ENCODE measurements at regions not wholly inside any gene's neighbourhood (a gene's known extent, or its start where the extent isn't known, plus 50 kb on each side); places are given as distances from the start of the nearest gene placed in this dataset.

- TF ChIP-seq CTCF (IDR thresholded peaks at IDR 0.05) (no peak), POLR2AphosphoS5 (IDR thresholded peaks at IDR 0.05) (no peak), EP300 (IDR thresholded peaks at IDR 0.05; ENCODE audit: low read depth) (no peak), POLR2A (IDR thresholded peaks at IDR 0.05) (no peak)
These were observed 279.2 kb upstream of the ZNF462 start for GRCh38 chr9:106583751-106584150.
